H1 (cell line): ENCODE measurements at regions not wholly inside any gene's neighbourhood (a gene's known extent, or its start where the extent isn't known, plus 50 kb on each side); places are given as distances from the start of the nearest gene placed in this dataset.

Source experiments
- CTCF ChIA-PET: fragments of 300-600 bp; sonication (Branson Sonifier 250); formaldehyde crosslinking; loops from one replicate; lab custom pipeline; 2021; ENCODE audit not compliant: partially characterized antibody; lab: Charles Lee
- POLR2A ChIA-PET: fragments of 300-600 bp; sonication (Branson Sonifier 250); formaldehyde crosslinking; loops from one replicate; lab custom pipeline; 2021; ENCODE audit warnings: inconsistent platforms; ENCODE audit not compliant: partially characterized antibody; lab: Charles Lee
- DNase-seq, 2 experiments: peaks; one replicate each; pipeline versions ENCODE4 v3.0.0 to v3.0.0-alpha.2; 2010 to 2022; ENCODE audit warnings: low spot score in 2 of 2, low read depth in 1 of 2, mixed read lengths in 1 of 2
- FAIRE-seq: peaks from 2 replicates; lab custom pipeline; 2011; peaks lifted over from hg19 to GRCh38; lab: Jason Lieb, UNC
- H2AFZ ChIP-seq: 2 replicates; pipeline ENCODE4 v1.8.1; 2012; ENCODE audit warnings: low read length, inconsistent platforms
- H2AK5ac ChIP-seq: 2 replicates; pipeline ENCODE4 v1.6.1; 2013; ENCODE audit warnings: low read depth, low read length
- H2BK120ac ChIP-seq: replicated peaks from 2 replicates; pipeline ENCODE3; 2013; ENCODE audit warnings: low read depth, low read length, inconsistent platforms
- H2BK12ac ChIP-seq: 2 replicates; pipeline ENCODE4 v1.6.1; 2013; ENCODE audit warnings: low read depth, low read length
- H2BK15ac ChIP-seq: 2 replicates; pipeline ENCODE4 v1.6.1; 2013; ENCODE audit warnings: low read length
- H2BK20ac ChIP-seq: 2 replicates; pipeline ENCODE4 v1.6.1; 2013; ENCODE audit warnings: low read length
- H2BK5ac ChIP-seq: 2 replicates; pipeline ENCODE4 v1.6.1; 2013; ENCODE audit warnings: low read depth, low read length
- H3K14ac ChIP-seq: 2 replicates; pipeline ENCODE4 v1.6.1; 2013; ENCODE audit warnings: inconsistent platforms; ENCODE audit not compliant: insufficient read length
- H3K18ac ChIP-seq: 2 replicates; pipeline ENCODE4 v1.6.1; 2013; ENCODE audit warnings: low read length; ENCODE audit errors: extremely low read depth
- H3K23ac ChIP-seq: 2 replicates; pipeline ENCODE4 v1.6.1; 2013; ENCODE audit warnings: inconsistent platforms; ENCODE audit not compliant: insufficient read length
- H3K23me2 ChIP-seq: 2 replicates; pipeline ENCODE4 v1.6.1; 2013; ENCODE audit warnings: low read depth, low read length
- H3K27ac ChIP-seq: 2 replicates; pipeline ENCODE4 v1.6.1; 2011; ENCODE audit warnings: low read depth, low read length, inconsistent platforms
- H3K27me3 ChIP-seq, 4 experiments: replicated peaks in 1 of 4; 1 replicate in 1 of 4; 2 replicates in 3 of 4; pipeline versions ENCODE4 v1.6.1 to v1.8.1; 2011 to 2013; ENCODE audit warnings: low read length in 3 of 4, mild to moderate bottlenecking in 3 of 4, inconsistent platforms in 2 of 4, mixed read lengths in 2 of 4, moderate library complexity in 1 of 4; ENCODE audit not compliant: control insufficient read depth in 3 of 4, insufficient read depth in 3 of 4; ENCODE audit errors: extremely low read depth in 1 of 4
- H3K36me3 ChIP-seq, 4 experiments: 2 replicates each; pipeline versions ENCODE4 v1.6.1 to v1.8.1; 2011 to 2013; ENCODE audit warnings: mild to moderate bottlenecking in 4 of 4, low read length in 3 of 4, moderate library complexity in 2 of 4, control low read depth in 1 of 4, inconsistent platforms in 1 of 4; ENCODE audit not compliant: insufficient read depth in 4 of 4, control insufficient read depth in 2 of 4
- H3K4ac ChIP-seq: replicated peaks from 2 replicates; pipeline ENCODE3; 2013; ENCODE audit warnings: low read length, low read depth, mixed read lengths, inconsistent platforms; ENCODE audit not compliant: insufficient read length
- H3K4me1 ChIP-seq, 4 experiments: replicated peaks in 1 of 4; 1 replicate in 1 of 4; 2 replicates in 3 of 4; pipeline versions ENCODE4 v1.6.1 to v1.8.1; 2011 to 2013; ENCODE audit warnings: low read length in 3 of 4, inconsistent platforms in 2 of 4, mixed read lengths in 1 of 4; ENCODE audit not compliant: insufficient read depth in 4 of 4, control insufficient read depth in 3 of 4
- H3K4me2 ChIP-seq, 2 experiments: 2 replicates each; pipeline versions ENCODE4 v1.6.1 to v1.8.1; 2011 to 2013; ENCODE audit warnings: low read depth in 2 of 2, low read length in 2 of 2, control low read depth in 1 of 2, inconsistent platforms in 1 of 2, mild to moderate bottlenecking in 1 of 2; ENCODE audit not compliant: insufficient read depth in 1 of 2
- H3K4me3 ChIP-seq, 4 experiments: fragments of 200-600, 300-600 bp in 1 of 4; sonication (generic), shearing (Covaris generic), sonication (Bioruptor Twin) in 1 of 4; 2 replicates each; pipeline versions ENCODE4 v1.5.1 to v1.8.1; 2011 to 2016; ENCODE audit warnings: low read length in 4 of 4, low read depth in 3 of 4, control low read depth in 2 of 4, inconsistent platforms in 2 of 4, mild to moderate bottlenecking in 2 of 4, mixed read lengths in 1 of 4, moderate library complexity in 1 of 4; ENCODE audit not compliant: insufficient read depth in 2 of 4; ENCODE audit errors: extremely low read depth in 1 of 4
- H3K56ac ChIP-seq: replicated peaks from 2 replicates; pipeline ENCODE3; 2013; ENCODE audit warnings: low read depth, mild to moderate bottlenecking, mixed read lengths, low read length, inconsistent platforms; ENCODE audit not compliant: insufficient read length
- H3K79me1 ChIP-seq: 2 replicates; pipeline ENCODE4 v1.6.1; 2013; ENCODE audit warnings: low read depth, low read length, control low read depth
- H3K79me2 ChIP-seq, 2 experiments: 2 replicates each; pipeline versions ENCODE4 v1.6.1 to v1.8.1; 2012 to 2013; ENCODE audit warnings: low read length in 2 of 2, mild to moderate bottlenecking in 2 of 2, inconsistent platforms in 1 of 2; ENCODE audit not compliant: insufficient read depth in 2 of 2, control insufficient read depth in 1 of 2
- H3K9ac ChIP-seq, 4 experiments: replicated peaks in 1 of 4; 1 replicate in 1 of 4; 2 replicates in 3 of 4; pipeline versions ENCODE4 v1.6.1 to v1.8.1; 2011 to 2013; ENCODE audit warnings: low read depth in 3 of 4, low read length in 3 of 4, control low read depth in 2 of 4, mild to moderate bottlenecking in 2 of 4, moderate library complexity in 2 of 4, inconsistent platforms in 1 of 4; ENCODE audit errors: extremely low read depth in 1 of 4
- H3K9me3 ChIP-seq, 2 experiments: 2 replicates each; pipeline versions ENCODE4 v1.6.1 to v1.8.1; 2012 to 2013; ENCODE audit warnings: mild to moderate bottlenecking in 2 of 2, moderate library complexity in 2 of 2, control low read depth in 1 of 2, inconsistent platforms in 1 of 2, low read depth in 1 of 2, low read length in 1 of 2, mixed read lengths in 1 of 2; ENCODE audit not compliant: insufficient read depth in 2 of 2
- H4K20me1 ChIP-seq, 2 experiments: replicated peaks in 1 of 2; 2 replicates each; pipeline versions ENCODE3 to v1.8.1; 2011 to 2013; ENCODE audit warnings: inconsistent platforms in 2 of 2, low read length in 2 of 2, mild to moderate bottlenecking in 1 of 2; ENCODE audit not compliant: insufficient read depth in 2 of 2, control insufficient read depth in 1 of 2
- H4K5ac ChIP-seq: 2 replicates; pipeline ENCODE4 v1.6.1; 2013; ENCODE audit warnings: low read length, low read depth, mixed read lengths, inconsistent platforms; ENCODE audit not compliant: insufficient read length
- H4K8ac ChIP-seq: 2 replicates; pipeline ENCODE4 v1.8.0; 2013; ENCODE audit warnings: mild to moderate bottlenecking, moderate library complexity, low read length, inconsistent platforms; ENCODE audit not compliant: insufficient read depth; ENCODE audit errors: extremely low read depth
- H4K91ac ChIP-seq: replicated peaks from 2 replicates; pipeline ENCODE3; 2013; ENCODE audit warnings: low read length, mixed read lengths, inconsistent platforms; ENCODE audit not compliant: insufficient read length
- BACH1 ChIP-seq: IDR thresholded peaks from 2 replicates; pipeline ENCODE4 v1.6.1; 2012; ENCODE audit warnings: low read length, improper control_type of control experiment
- CHD2 ChIP-seq: IDR thresholded peaks from 2 replicates; pipeline ENCODE4 v1.6.1; 2012; ENCODE audit warnings: low read length, improper control_type of control experiment
- CREB1 ChIP-seq: IDR thresholded peaks from 2 replicates; pipeline ENCODE4 v1.6.1; 2012; ENCODE audit warnings: inconsistent platforms
- CTBP2 ChIP-seq: IDR thresholded peaks from 2 replicates; pipeline ENCODE4 v1.7.0; 2011; ENCODE audit warnings: borderline replicate concordance, mild to moderate bottlenecking, moderate library complexity, mixed read lengths, low read length; ENCODE audit not compliant: insufficient read depth, insufficient read length
- E2F6 ChIP-seq: IDR thresholded peaks from 2 replicates; pipeline ENCODE4 v1.6.1; 2012; ENCODE audit warnings: inconsistent platforms
- JUN ChIP-seq: IDR thresholded peaks from 2 replicates; pipeline ENCODE4 v1.6.1; 2011; ENCODE audit warnings: low read depth, mild to moderate bottlenecking, improper control_type of control experiment, low read length
- POLR2A ChIP-seq, 2 experiments: IDR thresholded peaks; 1 replicate in 1 of 2; 2 replicates in 1 of 2; pipeline ENCODE4 v1.6.1; 2011; ENCODE audit warnings: low read depth in 2 of 2, low read length in 2 of 2, mild to moderate bottlenecking in 2 of 2; ENCODE audit errors: control extremely low read depth in 1 of 2
- RBBP5 ChIP-seq: IDR thresholded peaks from 2 replicates; pipeline ENCODE4 v1.7.1; 2012; ENCODE audit warnings: low read depth, mild to moderate bottlenecking, inconsistent platforms, low read length, moderate library complexity, borderline replicate concordance
- SIN3A ChIP-seq, 2 experiments: IDR thresholded peaks in 1 of 2; conservative IDR thresholded peaks in 1 of 2; 2 replicates each; pipeline ENCODE4 v1.6.1; 2011 to 2012; ENCODE audit warnings: low read length in 2 of 2, improper control_type of control experiment in 1 of 2, low read depth in 1 of 2, mild to moderate bottlenecking in 1 of 2
- SIX5 ChIP-seq: IDR thresholded peaks from 2 replicates; pipeline ENCODE4 v1.6.1; 2011; ENCODE audit warnings: mild to moderate bottlenecking, low read depth, low read length
- SUZ12 ChIP-seq: fragments of 200-600 bp; sonication (generic); IDR thresholded peaks from 2 replicates; pipeline ENCODE4 v1.6.1; 2012; ENCODE audit warnings: mild to moderate bottlenecking, inconsistent platforms, low read length, moderate library complexity, mixed read lengths
- TBP ChIP-seq: IDR thresholded peaks from 2 replicates; pipeline ENCODE4 v1.6.1; 2011; ENCODE audit warnings: low read depth, low read length, improper control_type of control experiment
- TEAD4 ChIP-seq: IDR thresholded peaks from 2 replicates; pipeline ENCODE4 v1.6.1; 2012; ENCODE audit warnings: low read depth, low read length, inconsistent platforms, mixed read lengths
- WGBS, 2 experiments: shearing (Covaris generic) in 1 of 2; methylation state at CpG; one replicate each; pipeline versions ENCODE4 v1.1.6 to v1.1.7; 2013 to 2015; ENCODE audit warnings: low lambda C conversion rate in 2 of 2, mixed read lengths in 2 of 2, inconsistent platforms in 1 of 2, low coverage in 1 of 2, missing lambda C conversion rate in 1 of 2; ENCODE audit not compliant: insufficient replicate concordance in 2 of 2, insufficient coverage in 1 of 2, insufficient read length in 1 of 2; ENCODE audit errors: extremely low coverage in 1 of 2, missing lambda C conversion rate in 1 of 2; 5-methylcytosine and 5-hydroxymethylcytosine counted together

- ChIA-PET CTCF (no interaction called here), POLR2A (no interaction called here)
- Histone ChIP-seq H2BK5ac (no peak overlapping the region), H3K4ac (no peak overlapping the region), H4K20me1 (no peaks in the 10 kb centered on the region), H3K79me2 (no peaks in the 10 kb centered on the region), H3K23ac (no peak overlapping the region), H3K4me3 (no peak overlapping the region), H3K79me1 (no peaks in the 10 kb centered on the region), H3K56ac (no peak overlapping the region), H2BK20ac (no peak overlapping the region), H3K36me3 (no peaks in the 10 kb centered on the region), H3K14ac (no peak overlapping the region), H3K27me3 (no peaks in the 10 kb centered on the region), H2AFZ (no peak overlapping the region), H3K18ac (no peak overlapping the region), H3K4me1 (peaks cover 0 to 3% (median 0%) of the 10 kb centered on the region in 4 experiments; a peak in 1 of 7 replicates), H2BK12ac (no peak overlapping the region), H4K8ac (no peak overlapping the region), H3K4me2 (no peak overlapping the region), H2AK5ac (no peak overlapping the region), H3K9ac (no peak overlapping the region), H4K91ac (no peak overlapping the region), H2BK120ac (no peak overlapping the region), H3K23me2 (no peaks in the 10 kb centered on the region), H2BK15ac (no peak overlapping the region), H3K27ac (no peak overlapping the region), H4K5ac (no peak overlapping the region), H3K9me3 (no peaks in the 10 kb centered on the region)
- WGBS, 2 experiments, result 93 to 100% methylated on average over 1 to 4 of the region's 4 CpGs
- no peak for DNase-seq
- no peak for FAIRE-seq
- TF ChIP-seq SUZ12 (no peak), BACH1 (no peak), SIX5 (no peak), TEAD4 (no peak), POLR2A (IDR thresholded peaks at IDR 0.05; ENCODE audit: control extremely low read depth in 1 of 2, low read depth in 2 of 2, low read length in 2 of 2) (no peak), CREB1 (no peak), TBP (no peak), E2F6 (no peak), RBBP5 (no peak), JUN (no peak), CTBP2 (no peak), CHD2 (no peak), SIN3A (conservative IDR thresholded peaks at IDR 0.05 in 1 of 2, IDR thresholded peaks at IDR 0.05 in 1 of 2; ENCODE audit: low read depth in 1 of 2, low read length in 2 of 2) (no peak)
These were observed 253.8 kb downstream of the SLITRK5 start for GRCh38 chr13:87925006-87925405.
